ENCODE measurements at regions not wholly inside any gene's neighbourhood (a gene's known extent, or its start where the extent isn't known, plus 50 kb on each side); places are given as distances from the start of the nearest gene placed in this dataset.

- DNase-seq = no peak
- Histone ChIP-seq H3K27me3 (no peaks in the 10 kb centered on the region), H3K27ac (no peak overlapping the region), H3K9me3 (no peaks in the 10 kb centered on the region), H3K4me3 (replicated peaks in 1 of 3) (no peak overlapping the region), H3K36me3 (no peaks in the 10 kb centered on the region), H3K4me1 (no peaks in the 10 kb centered on the region)
- WGBS, 2 donors = 89 to 96% methylated on average over 2 of the region's 2 CpGs
- intact Hi-C loops (cut with DNase I) = no loop called here
- TF ChIP-seq CTCF (IDR thresholded peaks at IDR 0.05) = no peak
- TF ChIP-seq POLR2A (IDR thresholded peaks at IDR 0.05) = no peak
These were observed 496.5 kb upstream of the ATP2B1 start for GRCh38 chr12:90205165-90205564.

DNA sequence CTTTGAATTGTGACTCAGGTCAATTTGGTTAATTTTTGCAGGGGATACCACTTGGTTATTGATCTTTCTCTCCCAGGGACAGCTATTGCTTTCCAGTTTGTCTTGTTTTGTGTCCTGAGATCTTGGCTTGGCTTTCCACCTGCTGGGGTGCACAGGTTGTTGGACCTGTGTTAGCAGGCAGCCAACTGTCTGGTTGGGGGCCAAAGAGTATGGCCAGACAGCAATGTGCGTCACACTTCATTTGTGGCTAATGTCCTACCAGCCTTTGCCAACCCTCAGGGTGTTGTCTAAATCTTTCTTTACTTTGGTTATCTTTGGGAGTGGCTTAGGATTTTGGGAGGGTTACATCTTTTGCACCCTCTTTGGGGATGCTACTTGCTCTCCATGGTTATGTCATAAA lies 494.9 kb upstream of the ATP2B1 start:
- no peak overlapping the region for H3K4me3 ChIP-seq (replicated peaks in 1 of 3)
- 96 to 100% methylated on average over 1 of the region's 1 CpG for WGBS, 2 donors
- no peaks in the 10 kb centered on the region for H3K9me3 ChIP-seq
- no peaks in the 10 kb centered on the region for H3K36me3 ChIP-seq
- intact Hi-C loops (cut with DNase I) = no loop called here
- no peak overlapping the region for H3K27ac ChIP-seq
- H3K27me3 ChIP-seq = no peaks in the 10 kb centered on the region
- DNase-seq = no peak
- TF ChIP-seq POLR2A (IDR thresholded peaks at IDR 0.05) = no peak
- TF ChIP-seq CTCF (IDR thresholded peaks at IDR 0.05) = no peak
- no peaks in the 10 kb centered on the region for H3K4me1 ChIP-seq

DNA sequence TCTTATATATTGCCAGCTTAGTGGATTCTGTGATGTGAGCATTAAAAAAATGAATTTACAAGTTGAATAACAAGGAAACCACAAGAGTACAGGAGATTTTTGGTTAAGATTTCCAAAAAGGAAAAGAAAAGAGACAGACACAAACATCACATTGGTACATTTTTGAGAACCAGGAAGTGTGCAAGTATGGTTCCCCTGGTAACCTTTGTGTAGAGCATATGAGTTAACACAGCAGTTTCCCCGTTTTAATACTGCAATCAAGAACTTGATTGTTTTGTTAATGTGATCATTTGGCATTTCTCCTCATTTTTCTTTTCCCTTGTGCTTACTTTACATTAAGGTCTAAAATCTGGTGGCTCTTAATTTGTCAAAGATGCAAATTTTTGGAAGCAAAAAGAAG lies 490.4 kb upstream of the ATP2B1 start:
- intact Hi-C loops (cut with DNase I) = no loop called here
- Histone ChIP-seq H3K4me1 (no peaks in the 10 kb centered on the region), H3K27ac (no peak overlapping the region), H3K36me3 (no peaks in the 10 kb centered on the region), H3K4me3 (replicated peaks in 1 of 3) (no peak overlapping the region), H3K9me3 (no peaks in the 10 kb centered on the region), H3K27me3 (no peaks in the 10 kb centered on the region)
- no peak for DNase-seq
- TF ChIP-seq POLR2A (IDR thresholded peaks at IDR 0.05) = no peak
- TF ChIP-seq CTCF (IDR thresholded peaks at IDR 0.05) = no peak
- 14 to 26% methylated on average over 1 of the region's 1 CpG for WGBS, 2 donors

DNA sequence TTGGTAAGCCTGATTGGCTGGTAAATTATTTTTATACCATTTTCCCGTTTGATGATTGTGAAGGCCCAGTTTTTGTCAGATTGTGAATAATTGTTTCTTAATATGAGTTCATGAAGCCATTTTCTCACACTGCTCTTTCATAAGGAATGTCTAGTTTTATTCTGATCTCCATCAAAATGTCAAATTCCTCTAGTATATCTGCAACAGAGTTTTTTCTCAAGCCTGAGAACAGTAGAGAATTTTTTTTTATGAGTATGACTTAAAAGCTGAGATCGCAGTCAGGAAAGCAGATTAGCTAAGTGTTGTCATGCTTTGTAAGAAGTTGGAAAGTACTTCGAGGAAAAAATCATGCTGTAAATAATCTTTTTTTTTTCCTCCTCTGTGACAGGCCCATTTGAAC lies 484.9 kb upstream of the ATP2B1 start:
- TF ChIP-seq CTCF (IDR thresholded peaks at IDR 0.05) (no peak), POLR2A (IDR thresholded peaks at IDR 0.05) (no peak)
- intact Hi-C loops (cut with DNase I) = no loop called here
- WGBS, 2 donors = 78 to 87% methylated on average over 3 of the region's 3 CpGs
- H3K36me3 ChIP-seq = no peaks in the 10 kb centered on the region
- DNase-seq = no peak
- H3K27ac ChIP-seq = no peak overlapping the region
- no peaks in the 10 kb centered on the region for H3K4me1 ChIP-seq
- H3K4me3 ChIP-seq (replicated peaks in 1 of 3) = no peak overlapping the region
- no peaks in the 10 kb centered on the region for H3K27me3 ChIP-seq
- no peaks in the 10 kb centered on the region for H3K9me3 ChIP-seq

GRCh38 chr12:90188857-90189256 lies 480.2 kb upstream of the ATP2B1 start:
- H3K27me3 ChIP-seq = no peaks in the 10 kb centered on the region
- H3K36me3 ChIP-seq = no peaks in the 10 kb centered on the region
- H3K4me3 ChIP-seq (replicated peaks in 1 of 3) = no peak overlapping the region
- no peak overlapping the region for H3K27ac ChIP-seq
- TF ChIP-seq CTCF (IDR thresholded peaks at IDR 0.05) = no peak
- no peak for TF ChIP-seq POLR2A (IDR thresholded peaks at IDR 0.05)
- DNase-seq = no peak
- 78 to 81% methylated on average over 2 of the region's 2 CpGs for WGBS, 2 donors
- intact Hi-C loops (cut with DNase I) = no loop called here
- no peaks in the 10 kb centered on the region for H3K4me1 ChIP-seq
- H3K9me3 ChIP-seq = no peaks in the 10 kb centered on the region

All from thyroid gland (tissue), 4 donors.